GM18870 (cell line): ENCODE measurements at regions not wholly inside any gene's neighbourhood (a gene's known extent, or its start where the extent isn't known, plus 50 kb on each side); places are given as distances from the start of the nearest gene placed in this dataset.
A peak's percentile ranks its signal among the peaks of the same experiment; 100 is the strongest.

Experiments used
- ATAC-seq: cut with Tn5 transposase; IDR thresholded peaks from one replicate; pipeline ENCODE4 v1.9.1; 2021; ENCODE audit warnings: moderate library complexity; ENCODE audit not compliant: unreplicated experiment

- ATAC-seq: no peak
These were observed 564.0 kb upstream of the POU3F3 start for GRCh38 chr2:104289651-104290565.

GRCh38 chr2:104290566-104290891, 563.4 kb upstream of the POU3F3 start:
- no peak for ATAC-seq

- ATAC-seq: no peak
These were observed 541.2 kb upstream of the POU3F3 start for GRCh38 chr2:104312684-104313083.

- no peak for ATAC-seq
These were observed 535.8 kb upstream of the POU3F3 start for GRCh38 chr2:104318001-104318665.

GRCh38 chr2:104321116-104321795, 532.7 kb upstream of the POU3F3 start:
- ATAC-seq: no peak

GRCh38 chr2:104321796-104322349, 532.0 kb upstream of the POU3F3 start:
- ATAC-seq: no peak

GRCh38 chr2:104332731-104333130, 521.2 kb upstream of the POU3F3 start:
- ATAC-seq: no peak

- ATAC-seq: no peak
These were observed 516.0 kb upstream of the POU3F3 start for GRCh38 chr2:104337869-104338268.

- ATAC-seq: no peak
These were observed 513.8 kb upstream of the POU3F3 start for GRCh38 chr2:104340162-104340561.

GRCh38 chr2:104340879-104341828, 512.8 kb upstream of the POU3F3 start:
- no peak for ATAC-seq

GRCh38 chr2:104344306-104344705, 509.6 kb upstream of the POU3F3 start:
- ATAC-seq: no peak

- no peak for ATAC-seq
These were observed 508.9 kb upstream of the POU3F3 start for GRCh38 chr2:104344985-104345384.

GRCh38 chr2:104358122-104358521, 495.8 kb upstream of the POU3F3 start:
- ATAC-seq: no peak

GRCh38 chr2:104361414-104361813, 492.5 kb upstream of the POU3F3 start:
- no peak for ATAC-seq

- ATAC-seq: no peak
These were observed 485.8 kb upstream of the POU3F3 start for GRCh38 chr2:104368089-104368488.

- no peak for ATAC-seq
These were observed 482.7 kb upstream of the POU3F3 start for GRCh38 chr2:104371087-104371781.

GRCh38 chr2:104375206-104375605, 478.7 kb upstream of the POU3F3 start:
- no peak for ATAC-seq

GRCh38 chr2:104378853-104379374, 475.0 kb upstream of the POU3F3 start:
- peak; percentile 58 for ATAC-seq

GRCh38 chr2:104384961-104385360, 469.0 kb upstream of the POU3F3 start:
- no peak for ATAC-seq

GRCh38 chr2:104385743-104386142, 468.2 kb upstream of the POU3F3 start:
- ATAC-seq: no peak
